Body of pancreas (tissue), 4 donors: ENCODE measurements at regions not wholly inside any gene's neighbourhood (a gene's known extent, or its start where the extent isn't known, plus 50 kb on each side); places are given as distances from the start of the nearest gene placed in this dataset.

Experiments used
- CTCF ChIP-seq, 7 experiments: fragments of 450-650 bp in 4 of 7; fragments of 200-600 bp in 3 of 7; sonication (generic) in 3 of 7; IDR thresholded peaks; one replicate each; pipeline ENCODE4 v1.5.1; 2016 to 2019; ENCODE audit warnings: antibody characterized with exemption in 7 of 7
- POLR2A ChIP-seq, 3 donors: fragments of 450-650 bp; IDR thresholded peaks; one replicate each; pipeline ENCODE4 v1.6.1; 2016; ENCODE audit warnings: antibody characterized with exemption in 3 of 3, mild to moderate bottlenecking in 2 of 3

GRCh38 chr6:163831736-163832135, 417.2 kb downstream of the QKI start:
- TF ChIP-seq CTCF (IDR thresholded peaks at IDR 0.05), result no peak
- TF ChIP-seq POLR2A (IDR thresholded peaks at IDR 0.05), result no peak
